GM23338 (cell line): ENCODE measurements at regions not wholly inside any gene's neighbourhood (a gene's known extent, or its start where the extent isn't known, plus 50 kb on each side); places are given as distances from the start of the nearest gene placed in this dataset.

Source experiments
- ATAC-seq: fragments of 200-7000 bp; cut with Tn5 transposase; 3 replicates; pipeline ENCODE4 v1.9.1; 2020
- DNase-seq: peaks from one replicate; pipeline ENCODE4 v3.0.0-alpha.2; 2015; ENCODE audit warnings: low spot score
- H2AFZ ChIP-seq: fragments of 200-600 bp; sonication (generic); 2 replicates; pipeline ENCODE4 v1.8.0; 2016; ENCODE audit warnings: antibody characterized with exemption, mild to moderate bottlenecking, moderate library complexity
- H3F3A ChIP-seq: fragments of 200-600 bp; sonication (generic); replicated peaks from 2 replicates; pipeline ENCODE4 v1.8.0; 2017; ENCODE audit warnings: antibody characterized with exemption, mixed run types, low read depth
- H3K27ac ChIP-seq: fragments of 200-600 bp; sonication (generic); 2 replicates; pipeline ENCODE4 v1.6.1; 2016; ENCODE audit warnings: low read depth
- H3K27me3 ChIP-seq: fragments of 200-600 bp; sonication (generic); 2 replicates; pipeline ENCODE4 v1.8.0; 2016; ENCODE audit warnings: mild to moderate bottlenecking, mixed run types, moderate library complexity; ENCODE audit not compliant: insufficient read depth
- H3K36me3 ChIP-seq: fragments of 200-600 bp; sonication (generic); 2 replicates; pipeline ENCODE4 v1.8.0; 2016; ENCODE audit warnings: mild to moderate bottlenecking; ENCODE audit not compliant: insufficient read depth
- H3K4me1 ChIP-seq: fragments of 200-600 bp; sonication (generic); 2 replicates; pipeline ENCODE4 v1.8.0; 2016; ENCODE audit warnings: mild to moderate bottlenecking, moderate library complexity; ENCODE audit not compliant: insufficient read depth
- H3K4me2 ChIP-seq: fragments of 200-600 bp; sonication (generic); 2 replicates; pipeline ENCODE4 v1.7.1; 2017; ENCODE audit warnings: mixed run types
- H3K4me3 ChIP-seq: fragments of 200-600 bp; sonication (generic); 2 replicates; pipeline ENCODE4 v1.6.1; 2016; ENCODE audit warnings: mixed run types
- H3K79me2 ChIP-seq: fragments of 200-600 bp; sonication (generic); replicated peaks from 2 replicates; pipeline ENCODE4 v1.8.0; 2017; ENCODE audit warnings: mild to moderate bottlenecking; ENCODE audit not compliant: insufficient read depth
- H3K9me2 ChIP-seq: fragments of 200-600 bp; sonication (generic); 2 replicates; pipeline ENCODE4 v1.8.0; 2017; ENCODE audit not compliant: insufficient read depth
- H4K20me1 ChIP-seq: fragments of 200-600 bp; sonication (generic); replicated peaks from 2 replicates; pipeline ENCODE4 v1.8.0; 2017; ENCODE audit warnings: mild to moderate bottlenecking; ENCODE audit not compliant: insufficient read depth
- H3K27ac Mint-ChIP-seq: 2 replicates; pipeline ENCODE4 v1.8.0; 2020; ENCODE audit warnings: inconsistent platforms, mild to moderate bottlenecking, moderate library complexity, mixed read lengths
- H3K27me3 Mint-ChIP-seq: 3 replicates; pipeline ENCODE4 v1.8.0; 2022; ENCODE audit warnings: low read depth, mild to moderate bottlenecking, moderate library complexity, mixed read lengths, inconsistent platforms; ENCODE audit not compliant: insufficient read depth, poor library complexity
- H3K36me3 Mint-ChIP-seq: 3 replicates; pipeline ENCODE4 v1.8.0; 2021; ENCODE audit warnings: low read depth, mild to moderate bottlenecking, inconsistent platforms, moderate library complexity, mixed read lengths
- H3K4me1 Mint-ChIP-seq: 3 replicates; pipeline ENCODE4 v1.8.0; 2020; ENCODE audit warnings: mild to moderate bottlenecking, inconsistent platforms, mixed read lengths
- H3K4me3 Mint-ChIP-seq: 3 replicates; pipeline ENCODE4 v1.8.0; 2021; ENCODE audit warnings: moderate library complexity, mild to moderate bottlenecking, inconsistent platforms, mixed read lengths
- H3K9me3 Mint-ChIP-seq: 3 replicates; pipeline ENCODE4 v1.8.0; 2020; ENCODE audit warnings: moderate library complexity, mild to moderate bottlenecking, inconsistent platforms, mixed read lengths
- CREB1 ChIP-seq: fragments of 250-450 bp; sonication (Bioruptor Pico); IDR thresholded peaks from 2 replicates; pipeline ENCODE4 v1.5.0; 2020; ENCODE audit warnings: low read depth, mild to moderate bottlenecking, moderate library complexity
- CTCF ChIP-seq, 2 experiments: fragments of 200-600 bp in 1 of 2; sonication (generic) in 1 of 2; conservative IDR thresholded peaks; 2 replicates each; pipeline versions ENCODE4 v1.5.1 to v1.6.1; 2016 to 2017; ENCODE audit warnings: antibody characterized with exemption in 2 of 2, low read depth in 2 of 2, mild to moderate bottlenecking in 2 of 2, moderate library complexity in 1 of 2
- EZH2 ChIP-seq: fragments of 200-600 bp; sonication (generic); IDR thresholded peaks from one replicate; pipeline ENCODE4 v1.8.0; 2017; ENCODE audit warnings: antibody characterized with exemption, mild to moderate bottlenecking, low read depth; ENCODE audit not compliant: unreplicated experiment
- EZH2phosphoT487 ChIP-seq: fragments of 200-600 bp; sonication (generic); IDR thresholded peaks from one replicate; pipeline ENCODE4 v1.8.1; 2018; ENCODE audit warnings: antibody characterized with exemption; ENCODE audit not compliant: unreplicated experiment
- JUNB ChIP-seq: IDR thresholded peaks from one replicate; pipeline ENCODE4 v1.6.1; 2016; ENCODE audit warnings: antibody characterized with exemption; ENCODE audit not compliant: unreplicated experiment
- NANOG ChIP-seq: IDR thresholded peaks from 2 replicates; pipeline ENCODE4 v1.6.1; 2016; ENCODE audit warnings: antibody characterized with exemption, borderline replicate concordance
- POLR2AphosphoS5 ChIP-seq: IDR thresholded peaks from 2 replicates; pipeline ENCODE4 v1.6.1; 2016; ENCODE audit warnings: antibody characterized with exemption, low read depth
- STAT1 ChIP-seq: IDR thresholded peaks from one replicate; pipeline ENCODE4 v1.6.1; 2016; ENCODE audit warnings: antibody characterized with exemption; ENCODE audit not compliant: unreplicated experiment
- ZNF331 ChIP-seq: fragments of 250-450 bp; sonication (Bioruptor Pico); IDR thresholded peaks from 2 replicates; pipeline ENCODE4 v1.5.0; 2020; ENCODE audit warnings: low read depth, mild to moderate bottlenecking, moderate library complexity
- ZNF462 ChIP-seq: fragments of 250-450 bp; sonication (Bioruptor Pico); IDR thresholded peaks from 2 replicates; pipeline ENCODE4 v1.5.0; 2020; ENCODE audit warnings: mild to moderate bottlenecking, moderate library complexity
- TF ChIP-seq, protein P1 (sequence below): IDR thresholded peaks from 2 replicates; pipeline ENCODE4 v1.6.1; 2016; ENCODE audit warnings: antibody characterized with exemption
- TF ChIP-seq, protein P2 (sequence below): IDR thresholded peaks from one replicate; pipeline ENCODE4 v1.6.1; 2018; ENCODE audit warnings: antibody characterized with exemption; ENCODE audit not compliant: unreplicated experiment

DNA sequence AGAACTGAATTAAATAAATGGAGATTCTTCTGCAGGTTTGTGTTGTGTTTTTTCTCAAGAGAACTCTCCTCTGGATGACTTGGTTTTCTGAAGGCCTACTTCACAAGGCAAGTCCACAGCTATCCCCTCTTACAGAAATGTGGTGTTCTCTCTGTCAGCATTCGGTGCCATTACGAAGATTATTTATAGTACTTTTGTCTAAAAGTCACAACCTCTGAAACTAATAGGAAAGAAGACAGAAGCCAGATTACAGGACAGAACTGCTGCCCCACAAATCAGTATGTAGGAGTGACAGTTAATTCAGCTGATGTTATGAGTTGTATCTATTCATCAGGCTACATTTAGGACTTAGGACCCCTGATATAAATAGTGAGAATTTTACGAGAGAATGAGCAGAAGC lies 413.5 kb downstream of the TMX3 start (continued):
- TF ChIP-seq ZNF462 (no peak), EZH2phosphoT487 (no peak), JUNB (no peak), NANOG (no peak), POLR2AphosphoS5 (no peak)

- no peak overlapping the region for H3K27ac ChIP-seq
- H3K27me3 ChIP-seq = no peaks in the 10 kb centered on the region
- H3F3A ChIP-seq = no peaks in the 10 kb centered on the region
- Mint-ChIP-seq H3K4me1 (no peaks in the 10 kb centered on the region), H3K4me3 (no peak overlapping the region), H3K27ac (no peak overlapping the region), H3K9me3 (no peaks in the 10 kb centered on the region), H3K27me3 (no peaks in the 10 kb centered on the region), H3K36me3 (no peaks in the 10 kb centered on the region)
- no peaks in the 10 kb centered on the region; the same call in 1 of the 2 replicates for H3K9me2 ChIP-seq
- no peaks in the 10 kb centered on the region for H3K36me3 ChIP-seq
- H3K4me3 ChIP-seq = no peak overlapping the region
- ATAC-seq = no peak
- H3K4me1 ChIP-seq = no peaks in the 10 kb centered on the region
- no peaks in the 10 kb centered on the region for H4K20me1 ChIP-seq
- H2AFZ ChIP-seq = peak overlapping the region; percentile 44; the same call in 1 of the 2 replicates
- H3K79me2 ChIP-seq = no peaks in the 10 kb centered on the region
- DNase-seq = no peak
- H3K4me2 ChIP-seq = no peak overlapping the region
- TF ChIP-seq CTCF (conservative IDR thresholded peaks at IDR 0.05; ENCODE audit: low read depth in 2 of 2) (no peak), JUNB (no peak), ZNF331 (no peak), CREB1 (CRISPR knock-in tag) (no peak), POLR2AphosphoS5 (no peak), EZH2 (no peak), STAT1 (no peak), NANOG (no peak)
- TF ChIP-seq, protein P1, sequence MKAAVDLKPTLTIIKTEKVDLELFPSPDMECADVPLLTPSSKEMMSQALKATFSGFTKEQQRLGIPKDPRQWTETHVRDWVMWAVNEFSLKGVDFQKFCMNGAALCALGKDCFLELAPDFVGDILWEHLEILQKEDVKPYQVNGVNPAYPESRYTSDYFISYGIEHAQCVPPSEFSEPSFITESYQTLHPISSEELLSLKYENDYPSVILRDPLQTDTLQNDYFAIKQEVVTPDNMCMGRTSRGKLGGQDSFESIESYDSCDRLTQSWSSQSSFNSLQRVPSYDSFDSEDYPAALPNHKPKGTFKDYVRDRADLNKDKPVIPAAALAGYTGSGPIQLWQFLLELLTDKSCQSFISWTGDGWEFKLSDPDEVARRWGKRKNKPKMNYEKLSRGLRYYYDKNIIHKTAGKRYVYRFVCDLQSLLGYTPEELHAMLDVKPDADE = no peak
- TF ChIP-seq, protein P2, sequence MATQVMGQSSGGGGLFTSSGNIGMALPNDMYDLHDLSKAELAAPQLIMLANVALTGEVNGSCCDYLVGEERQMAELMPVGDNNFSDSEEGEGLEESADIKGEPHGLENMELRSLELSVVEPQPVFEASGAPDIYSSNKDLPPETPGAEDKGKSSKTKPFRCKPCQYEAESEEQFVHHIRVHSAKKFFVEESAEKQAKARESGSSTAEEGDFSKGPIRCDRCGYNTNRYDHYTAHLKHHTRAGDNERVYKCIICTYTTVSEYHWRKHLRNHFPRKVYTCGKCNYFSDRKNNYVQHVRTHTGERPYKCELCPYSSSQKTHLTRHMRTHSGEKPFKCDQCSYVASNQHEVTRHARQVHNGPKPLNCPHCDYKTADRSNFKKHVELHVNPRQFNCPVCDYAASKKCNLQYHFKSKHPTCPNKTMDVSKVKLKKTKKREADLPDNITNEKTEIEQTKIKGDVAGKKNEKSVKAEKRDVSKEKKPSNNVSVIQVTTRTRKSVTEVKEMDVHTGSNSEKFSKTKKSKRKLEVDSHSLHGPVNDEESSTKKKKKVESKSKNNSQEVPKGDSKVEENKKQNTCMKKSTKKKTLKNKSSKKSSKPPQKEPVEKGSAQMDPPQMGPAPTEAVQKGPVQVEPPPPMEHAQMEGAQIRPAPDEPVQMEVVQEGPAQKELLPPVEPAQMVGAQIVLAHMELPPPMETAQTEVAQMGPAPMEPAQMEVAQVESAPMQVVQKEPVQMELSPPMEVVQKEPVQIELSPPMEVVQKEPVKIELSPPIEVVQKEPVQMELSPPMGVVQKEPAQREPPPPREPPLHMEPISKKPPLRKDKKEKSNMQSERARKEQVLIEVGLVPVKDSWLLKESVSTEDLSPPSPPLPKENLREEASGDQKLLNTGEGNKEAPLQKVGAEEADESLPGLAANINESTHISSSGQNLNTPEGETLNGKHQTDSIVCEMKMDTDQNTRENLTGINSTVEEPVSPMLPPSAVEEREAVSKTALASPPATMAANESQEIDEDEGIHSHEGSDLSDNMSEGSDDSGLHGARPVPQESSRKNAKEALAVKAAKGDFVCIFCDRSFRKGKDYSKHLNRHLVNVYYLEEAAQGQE = no peak
These were observed 415.0 kb downstream of the TMX3 start for GRCh38 chr18:68299906-68300305.
